RWPE2 (cell line): ENCODE measurements at regions not wholly inside any gene's neighbourhood (a gene's known extent, or its start where the extent isn't known, plus 50 kb on each side); places are given as distances from the start of the nearest gene placed in this dataset.

Experiments used
- ATAC-seq: fragments of 200-7000 bp; cut with Tn5 transposase; 3 replicates; pipeline ENCODE4 v1.9.1; 2021; ENCODE audit warnings: low read depth
- DNase-seq: peaks from one replicate; pipeline ENCODE4 v3.0.0-alpha.2; 2020; ENCODE audit warnings: low spot score
- H3K27ac ChIP-seq: fragments of 450-650 bp; 2 replicates; pipeline ENCODE4 v1.5.1; 2017; ENCODE audit warnings: mild to moderate bottlenecking; ENCODE audit not compliant: poor library complexity, severe bottlenecking
- H3K27me3 ChIP-seq: fragments of 250-450 bp; sonication (Bioruptor Pico); 2 replicates; pipeline ENCODE4 v1.5.1; 2021; ENCODE audit warnings: mild to moderate bottlenecking, moderate library complexity; ENCODE audit not compliant: insufficient read depth, poor library complexity, severe bottlenecking
- H3K36me3 ChIP-seq: fragments of 250-450 bp; sonication (Bioruptor Pico); 2 replicates; pipeline ENCODE4 v1.5.1; 2020; ENCODE audit warnings: low read depth, mild to moderate bottlenecking, moderate library complexity
- H3K4me1 ChIP-seq: fragments of 250-450 bp; sonication (Bioruptor Pico); 2 replicates; pipeline ENCODE4 v1.5.1; 2021; ENCODE audit warnings: mild to moderate bottlenecking, moderate library complexity; ENCODE audit not compliant: insufficient read depth, poor library complexity, severe bottlenecking
- H3K4me3 ChIP-seq: fragments of 250-450 bp; sonication (Bioruptor Pico); 2 replicates; pipeline ENCODE4 v1.5.1; 2021; ENCODE audit warnings: mild to moderate bottlenecking, moderate library complexity; ENCODE audit not compliant: severe bottlenecking
- H3K9me3 ChIP-seq: fragments of 250-450 bp; sonication (Bioruptor Pico); 2 replicates; pipeline ENCODE4 v1.5.1; 2021; ENCODE audit warnings: mild to moderate bottlenecking, moderate library complexity; ENCODE audit not compliant: severe bottlenecking
- CTCF ChIP-seq: fragments of 450-650 bp; IDR thresholded peaks from one replicate; pipeline ENCODE4 v1.5.1; 2017; ENCODE audit warnings: mild to moderate bottlenecking, moderate library complexity; ENCODE audit not compliant: poor library complexity, severe bottlenecking

DNA sequence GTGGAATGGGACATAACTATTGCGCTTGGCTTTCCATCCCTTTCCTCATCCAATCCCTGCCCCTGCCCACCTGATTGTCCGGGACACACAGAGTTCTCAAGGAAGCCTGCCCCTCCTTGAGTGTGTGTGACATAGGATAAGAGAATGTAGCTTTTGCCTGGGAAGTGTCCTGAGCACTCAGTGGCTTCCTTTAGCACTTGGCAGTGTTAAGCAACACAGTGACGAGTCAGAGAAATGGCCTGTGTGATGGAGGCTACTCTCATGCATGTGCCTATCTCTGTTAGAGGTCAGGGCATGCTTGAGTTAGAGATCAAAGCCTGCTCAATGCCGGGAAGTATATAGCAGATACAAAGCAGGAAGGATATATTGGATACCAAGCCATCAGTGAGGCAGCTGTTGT lies 289.5 kb downstream of the SIPA1L2 start:
- H3K27me3 ChIP-seq: no peaks in the 10 kb centered on the region
- no peaks in the 10 kb centered on the region for H3K4me1 ChIP-seq
- no peak for ATAC-seq
- no peaks in the 10 kb centered on the region for H3K36me3 ChIP-seq
- TF ChIP-seq CTCF: no peak
- H3K9me3 ChIP-seq: no peaks in the 10 kb centered on the region
- no peak overlapping the region for H3K27ac ChIP-seq
- no peak for DNase-seq
- no peak overlapping the region for H3K4me3 ChIP-seq

- DNase-seq (no peak), ATAC-seq (no peak)
- no peak for TF ChIP-seq CTCF
- no peak overlapping the region for H3K4me3 ChIP-seq
- no peak overlapping the region for H3K27ac ChIP-seq
- no peaks in the 10 kb centered on the region for H3K27me3 ChIP-seq
- peaks cover 2% of the 10 kb centered on the region for H3K4me1 ChIP-seq
- H3K9me3 ChIP-seq: no peaks in the 10 kb centered on the region
- no peaks in the 10 kb centered on the region for H3K36me3 ChIP-seq
Observed at GRCh38 chr1:232339073-232339472, 290.9 kb downstream of the SIPA1L2 start.

- DNase-seq: no peak
- no peak overlapping the region for H3K27ac ChIP-seq
- no peaks in the 10 kb centered on the region for H3K9me3 ChIP-seq
- ATAC-seq: no peak
- H3K36me3 ChIP-seq: no peaks in the 10 kb centered on the region
- H3K4me1 ChIP-seq: peaks cover 2% of the 10 kb centered on the region
- no peak for TF ChIP-seq CTCF
- H3K27me3 ChIP-seq: no peaks in the 10 kb centered on the region
- no peak overlapping the region for H3K4me3 ChIP-seq
Observed at GRCh38 chr1:232335741-232336293, 294.1 kb downstream of the SIPA1L2 start.

- DNase-seq (no peak), ATAC-seq (no peak)
Observed at GRCh38 chr1:232335261-232335660, 294.7 kb downstream of the SIPA1L2 start.

More at GRCh38 chr1:232335261-232335660, 294.7 kb downstream of the SIPA1L2 start:
- no peaks in the 10 kb centered on the region for H3K27me3 ChIP-seq
- no peaks in the 10 kb centered on the region for H3K9me3 ChIP-seq
- H3K4me1 ChIP-seq: peaks cover 2% of the 10 kb centered on the region
- H3K4me3 ChIP-seq: no peak overlapping the region
- no peak for TF ChIP-seq CTCF
- no peak overlapping the region for H3K27ac ChIP-seq
- no peaks in the 10 kb centered on the region for H3K36me3 ChIP-seq
